Subcutaneous abdominal adipose tissue (tissue), 5 donors: ENCODE measurements at regions not wholly inside any gene's neighbourhood (a gene's known extent, or its start where the extent isn't known, plus 50 kb on each side); places are given as distances from the start of the nearest gene placed in this dataset.

Source experiments
- H3K27ac ChIP-seq: one replicate; pipeline ENCODE4 v1.7.0; 2013; ENCODE audit warnings: low read depth, mild to moderate bottlenecking, inconsistent platforms, low read length, moderate library complexity
- H3K27me3 ChIP-seq, 5 donors: one replicate each; pipeline ENCODE4 v1.7.0; 2013; ENCODE audit warnings: low read length in 5 of 5, inconsistent platforms in 1 of 5; ENCODE audit not compliant: control insufficient read depth in 5 of 5, insufficient read depth in 4 of 5
- H3K36me3 ChIP-seq, 5 donors: one replicate each; pipeline ENCODE4 v1.7.0; 2013; ENCODE audit warnings: low read length in 5 of 5; ENCODE audit not compliant: control insufficient read depth in 5 of 5, insufficient read depth in 5 of 5
- H3K4me1 ChIP-seq, 5 donors: one replicate each; pipeline ENCODE4 v1.7.0; 2013; ENCODE audit warnings: low read length in 5 of 5, mild to moderate bottlenecking in 3 of 5, moderate library complexity in 1 of 5; ENCODE audit not compliant: control insufficient read depth in 5 of 5, insufficient read depth in 5 of 5
- H3K4me3 ChIP-seq, 5 donors: one replicate each; pipeline ENCODE4 v1.7.0; 2013; ENCODE audit warnings: low read length in 5 of 5, low read depth in 1 of 5
- H3K9ac ChIP-seq, 5 donors: one replicate each; pipeline ENCODE4 v1.7.0; 2013; ENCODE audit warnings: low read length in 5 of 5, mild to moderate bottlenecking in 4 of 5, moderate library complexity in 3 of 5
- H3K9me3 ChIP-seq, 5 donors: one replicate each; pipeline ENCODE4 v1.7.0; 2013; ENCODE audit warnings: low read length in 5 of 5; ENCODE audit not compliant: control insufficient read depth in 5 of 5
- donor health status: healthy.
- donor health status: healthy.
- donor health status: healthy.
- donor health status: healthy.
- donor health status: healthy.

DNA sequence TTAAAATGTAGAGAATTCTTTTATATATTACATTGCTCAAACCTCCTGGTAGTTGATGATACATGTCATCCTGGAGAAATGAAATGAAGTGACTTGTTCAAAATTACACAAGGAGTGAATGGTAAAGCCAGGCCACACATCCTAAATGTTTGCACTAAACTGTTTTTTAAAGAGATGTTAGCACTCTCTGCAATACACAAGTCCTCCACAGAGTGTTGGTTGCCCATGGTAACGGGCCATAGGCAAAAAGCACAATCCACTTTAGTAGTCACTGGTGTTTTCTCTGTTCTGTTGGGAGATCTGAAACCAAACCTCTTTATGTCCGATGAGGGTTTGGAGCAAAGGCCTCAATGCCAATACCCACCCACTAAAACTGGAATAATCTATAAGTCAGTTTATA lies 907.4 kb downstream of the NTRK3 start:
- H3K36me3 ChIP-seq, result no peaks in the 10 kb centered on the region
- H3K4me3 ChIP-seq, result no peak overlapping the region
- H3K27me3 ChIP-seq, result no peaks in the 10 kb centered on the region
- no peak overlapping the region for H3K9ac ChIP-seq
- H3K27ac ChIP-seq, result no peak overlapping the region
- no peaks in the 10 kb centered on the region for H3K4me1 ChIP-seq
- H3K9me3 ChIP-seq, result no peaks in the 10 kb centered on the region

DNA sequence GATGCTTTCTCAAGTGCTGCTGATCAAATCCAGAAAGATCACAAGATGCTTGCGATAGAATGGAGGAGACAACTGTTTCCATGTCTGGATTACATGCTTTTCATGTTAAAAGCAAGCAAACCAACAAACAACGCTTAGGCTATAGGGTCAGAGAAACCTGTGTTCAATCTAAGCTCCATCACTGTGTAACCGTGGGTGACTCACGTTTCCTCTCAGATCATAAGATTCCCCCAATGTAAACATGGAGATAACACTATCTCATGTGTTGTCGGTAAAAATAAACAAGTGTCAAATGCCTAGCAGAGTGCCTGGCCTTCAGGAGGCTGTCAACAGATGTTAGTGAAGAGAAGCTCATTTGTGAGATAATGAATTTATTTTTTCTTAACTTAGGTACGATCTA lies 907.8 kb downstream of the NTRK3 start:
- H3K9me3 ChIP-seq, result no peaks in the 10 kb centered on the region
- H3K4me1 ChIP-seq, result no peaks in the 10 kb centered on the region
- H3K9ac ChIP-seq, result no peak overlapping the region
- H3K27ac ChIP-seq, result no peak overlapping the region
- no peaks in the 10 kb centered on the region for H3K36me3 ChIP-seq
- H3K27me3 ChIP-seq, result no peaks in the 10 kb centered on the region
- no peak overlapping the region for H3K4me3 ChIP-seq

DNA sequence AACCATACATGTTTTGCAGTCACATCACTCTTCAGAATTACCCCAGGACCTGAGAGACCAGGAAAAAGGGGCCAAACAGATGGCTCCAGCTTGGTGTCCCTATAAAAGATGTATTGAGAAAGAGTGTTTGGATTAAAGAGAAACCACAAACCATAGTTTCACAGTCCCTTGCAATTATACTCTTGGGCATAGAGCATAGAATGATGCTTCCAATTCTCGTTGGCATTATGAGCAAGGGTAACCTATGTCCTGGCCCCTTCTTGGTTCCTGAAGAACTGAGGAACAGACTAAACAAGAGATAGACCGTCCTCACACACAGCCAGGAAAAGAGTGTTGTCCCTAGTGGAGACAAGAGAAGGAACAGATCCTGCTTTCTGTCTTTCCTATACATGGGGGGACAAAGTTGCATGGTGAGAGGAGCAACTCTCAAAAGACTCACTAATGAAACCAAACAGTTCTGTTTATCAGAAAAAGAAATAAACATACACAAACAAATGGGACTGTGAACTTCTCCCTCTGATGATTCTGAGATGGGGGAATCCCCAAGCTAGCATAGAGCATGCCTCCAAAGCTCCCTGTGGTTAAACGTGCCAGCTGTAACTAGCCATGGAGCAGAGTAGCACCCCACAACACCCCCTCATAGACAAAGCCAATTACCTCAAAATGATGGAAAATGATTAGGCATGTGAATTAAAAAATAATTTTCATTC lies 908.6 kb downstream of the NTRK3 start:
- H3K36me3 ChIP-seq, result no peaks in the 10 kb centered on the region
- no peaks in the 10 kb centered on the region for H3K27me3 ChIP-seq
- no peak overlapping the region for H3K27ac ChIP-seq
- no peaks in the 10 kb centered on the region for H3K9me3 ChIP-seq
- H3K4me1 ChIP-seq, result no peaks in the 10 kb centered on the region
- H3K9ac ChIP-seq, result no peak overlapping the region
- no peak overlapping the region for H3K4me3 ChIP-seq

DNA sequence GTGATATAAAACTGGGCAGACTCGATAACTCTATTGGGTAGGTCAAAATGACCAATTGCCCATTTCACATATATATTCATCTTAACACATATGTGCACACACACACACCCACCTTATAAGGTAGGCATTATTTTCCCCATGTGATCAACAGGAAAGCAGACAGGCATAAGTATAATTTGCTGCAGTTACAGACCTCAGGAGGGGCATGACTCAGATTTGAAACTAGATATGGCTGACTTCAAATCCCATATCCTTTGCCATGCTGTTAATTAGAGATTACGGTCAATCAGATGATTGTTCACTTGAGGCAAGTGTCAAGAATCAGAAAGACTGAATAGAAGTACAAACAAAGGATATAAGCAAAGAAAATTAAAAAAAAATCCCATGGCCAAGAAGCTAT lies 910.6 kb downstream of the NTRK3 start:
- Histone ChIP-seq H3K36me3 (no peaks in the 10 kb centered on the region), H3K9ac (no peak overlapping the region), H3K27ac (no peak overlapping the region), H3K9me3 (no peaks in the 10 kb centered on the region), H3K4me1 (no peaks in the 10 kb centered on the region), H3K27me3 (no peaks in the 10 kb centered on the region), H3K4me3 (no peak overlapping the region)

DNA sequence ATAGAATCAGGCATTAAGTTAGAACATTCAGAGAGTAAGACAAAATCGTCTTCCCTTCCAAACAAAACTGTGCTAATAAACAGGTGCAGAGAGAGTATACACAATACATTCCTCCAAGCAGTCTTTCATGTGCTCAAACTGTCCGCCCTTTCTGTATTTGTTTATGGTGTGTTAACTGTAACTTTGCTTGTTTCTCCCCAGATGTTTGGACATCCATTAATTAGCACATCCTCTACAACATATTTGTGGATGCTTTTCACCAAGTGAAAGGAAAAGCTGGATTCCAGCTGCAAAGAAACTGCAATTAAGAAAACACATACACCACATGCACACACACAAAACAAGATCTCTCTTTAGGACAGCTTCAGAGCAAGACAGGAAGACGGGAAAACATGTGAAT lies 912.6 kb downstream of the NTRK3 start:
- Histone ChIP-seq H3K27me3 (no peaks in the 10 kb centered on the region), H3K4me3 (no peak overlapping the region), H3K9me3 (no peaks in the 10 kb centered on the region), H3K9ac (no peak overlapping the region), H3K36me3 (no peaks in the 10 kb centered on the region), H3K27ac (no peak overlapping the region), H3K4me1 (no peaks in the 10 kb centered on the region)

DNA sequence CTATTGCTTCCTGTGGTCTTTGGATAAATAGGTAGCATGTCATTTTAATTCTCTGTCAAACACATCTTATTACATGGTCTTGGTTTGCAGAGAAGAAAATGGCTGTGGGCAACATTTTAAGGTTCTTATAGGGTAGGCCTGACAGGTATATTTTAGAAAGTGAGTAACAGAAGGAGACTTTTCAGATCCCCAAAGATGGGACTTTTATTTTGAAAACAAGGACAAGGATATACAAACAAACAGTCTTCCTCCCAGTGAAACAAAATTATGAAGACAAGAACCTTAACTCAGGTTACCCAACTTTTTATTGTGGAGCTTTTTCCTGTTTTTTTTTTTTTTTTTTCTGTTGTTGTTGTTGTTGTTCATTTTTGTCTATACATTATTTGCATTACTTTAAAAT lies 916.2 kb downstream of the NTRK3 start:
- Histone ChIP-seq H3K9ac (no peak overlapping the region), H3K27ac (no peak overlapping the region), H3K27me3 (no peaks in the 10 kb centered on the region), H3K36me3 (no peaks in the 10 kb centered on the region), H3K4me3 (no peak overlapping the region), H3K4me1 (no peaks in the 10 kb centered on the region), H3K9me3 (no peaks in the 10 kb centered on the region)

DNA sequence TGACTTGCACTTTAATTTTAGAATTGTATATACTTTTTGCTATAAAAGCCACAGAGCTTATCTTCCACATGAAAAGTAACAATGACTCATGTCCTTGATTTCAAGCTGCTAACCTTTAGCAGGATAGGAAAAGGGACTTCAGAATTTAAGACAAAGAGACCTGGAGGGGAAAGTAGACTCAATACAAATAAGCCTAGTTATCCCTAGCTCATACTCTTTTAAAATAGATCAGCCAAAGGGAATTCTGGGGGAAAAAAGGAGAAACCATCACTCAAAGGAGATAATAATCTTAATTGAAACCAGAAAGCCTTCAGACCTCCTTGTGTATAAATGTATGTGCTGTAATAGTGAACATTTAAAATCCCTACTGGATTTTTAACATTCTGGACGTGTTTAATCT lies 930.3 kb downstream of the NTRK3 start:
- Histone ChIP-seq H3K27me3 (no peaks in the 10 kb centered on the region), H3K4me1 (no peaks in the 10 kb centered on the region), H3K27ac (no peak overlapping the region), H3K9ac (no peak overlapping the region), H3K9me3 (no peaks in the 10 kb centered on the region), H3K4me3 (no peak overlapping the region), H3K36me3 (no peaks in the 10 kb centered on the region)

DNA sequence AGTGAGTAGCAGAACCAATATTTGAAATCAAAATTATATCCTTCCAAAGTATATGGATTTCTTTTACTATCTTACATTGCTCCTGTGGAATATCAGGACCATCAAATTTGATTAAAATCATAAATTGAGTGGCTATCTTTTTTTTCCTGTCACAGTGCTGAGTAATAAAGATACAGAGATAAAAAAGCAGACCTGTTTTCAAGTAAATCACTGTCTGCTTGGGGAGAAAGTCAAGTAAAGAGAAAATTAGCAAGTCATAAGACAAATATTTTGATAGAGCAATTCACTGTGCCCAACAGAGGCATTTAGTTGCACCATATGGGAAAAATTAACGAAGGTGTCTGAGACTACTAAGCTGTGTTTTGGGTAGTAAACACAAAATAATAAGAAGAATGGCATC lies 933.7 kb downstream of the NTRK3 start:
- Histone ChIP-seq H3K9me3 (no peaks in the 10 kb centered on the region), H3K27me3 (no peaks in the 10 kb centered on the region), H3K4me3 (no peak overlapping the region), H3K27ac (no peak overlapping the region), H3K36me3 (no peaks in the 10 kb centered on the region), H3K4me1 (no peaks in the 10 kb centered on the region), H3K9ac (no peak overlapping the region)

DNA sequence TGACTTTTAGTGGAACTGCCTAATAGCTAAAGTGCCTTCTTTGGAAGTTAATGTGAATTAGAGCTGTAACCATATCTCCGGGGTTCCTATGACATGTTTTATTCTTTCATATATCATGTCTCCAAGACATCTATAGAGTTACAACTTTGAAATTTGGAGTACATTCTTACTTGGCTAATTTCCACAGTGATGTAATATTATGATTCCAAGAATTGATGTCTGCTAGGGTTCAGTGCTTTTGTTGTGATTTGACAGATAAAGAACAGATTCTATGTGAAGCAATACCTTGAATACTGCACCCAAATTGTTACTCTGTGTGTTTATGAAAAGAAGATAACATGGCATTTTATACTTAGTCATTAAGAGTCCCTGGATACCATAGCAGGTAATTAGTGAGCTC lies 934.3 kb downstream of the NTRK3 start:
- H3K9ac ChIP-seq, result no peak overlapping the region
- no peaks in the 10 kb centered on the region for H3K36me3 ChIP-seq
- no peak overlapping the region for H3K4me3 ChIP-seq
- H3K27ac ChIP-seq, result no peak overlapping the region
- no peaks in the 10 kb centered on the region for H3K27me3 ChIP-seq
- no peaks in the 10 kb centered on the region for H3K4me1 ChIP-seq
- H3K9me3 ChIP-seq, result no peaks in the 10 kb centered on the region

DNA sequence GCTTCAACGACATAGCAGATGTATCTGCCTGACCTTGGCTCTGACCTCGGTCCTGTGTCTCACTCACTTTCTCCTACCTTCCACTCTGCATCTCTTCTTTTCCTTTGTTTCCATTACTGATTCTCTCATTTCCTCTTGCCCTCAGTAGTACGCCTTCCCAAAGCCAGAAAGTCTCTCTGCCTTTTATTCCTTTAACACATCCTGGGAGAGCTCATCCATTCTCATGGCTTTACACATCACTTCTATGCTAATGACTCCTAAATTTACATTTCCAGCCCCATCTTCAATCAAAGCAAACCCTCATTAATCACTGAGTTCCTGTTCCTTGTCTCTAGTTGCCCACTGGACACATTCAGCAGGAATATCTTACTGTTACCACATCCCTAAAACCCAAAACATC lies 938.6 kb downstream of the NTRK3 start:
- Histone ChIP-seq H3K27ac (no peak overlapping the region), H3K4me1 (no peaks in the 10 kb centered on the region), H3K36me3 (no peaks in the 10 kb centered on the region), H3K9ac (no peak overlapping the region), H3K27me3 (peaks cover 0 to 3% (median 0%) of the 10 kb centered on the region in 5 donors), H3K4me3 (no peak overlapping the region), H3K9me3 (no peaks in the 10 kb centered on the region)

DNA sequence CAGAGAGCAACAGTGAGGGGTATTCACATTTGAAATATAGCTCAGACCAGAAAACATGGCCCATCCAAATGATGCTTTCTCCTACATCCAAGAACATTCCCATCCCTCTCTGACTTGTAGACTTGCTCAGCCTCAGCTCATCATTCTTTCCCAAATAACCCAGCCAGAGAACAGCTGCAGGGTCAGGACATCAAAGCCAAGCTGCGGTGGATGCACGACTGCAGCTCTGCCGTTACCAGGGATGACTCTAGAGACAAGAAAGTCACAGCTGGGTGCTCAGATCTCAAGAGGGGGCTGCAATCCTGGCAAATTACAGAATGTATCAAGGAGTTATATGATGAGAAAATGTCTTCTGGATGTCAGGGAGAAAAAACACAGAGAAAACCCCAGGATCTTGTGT lies 944.3 kb downstream of the NTRK3 start:
- Histone ChIP-seq H3K36me3 (no peaks in the 10 kb centered on the region), H3K4me1 (no peaks in the 10 kb centered on the region), H3K4me3 (no peak overlapping the region), H3K9me3 (no peaks in the 10 kb centered on the region), H3K9ac (no peak overlapping the region), H3K27ac (no peak overlapping the region), H3K27me3 (peaks cover 0 to 3% (median 0%) of the 10 kb centered on the region in 5 donors)
